Esophagus squamous epithelium (tissue), 5 donors: ENCODE measurements at regions not wholly inside any gene's neighbourhood (a gene's known extent, or its start where the extent isn't known, plus 50 kb on each side); places are given as distances from the start of the nearest gene placed in this dataset.

Experiments used
- DNase-seq: peaks from one replicate; lab custom pipeline; 2025; lab: John Stamatoyannopoulos, UW
- H3K27ac ChIP-seq, 4 donors: fragments of 200-600 bp; sonication (generic); one replicate each; pipeline ENCODE4 v1.5.1; 2016 to 2019; ENCODE audit warnings: mild to moderate bottlenecking in 1 of 4
- H3K27me3 ChIP-seq, 4 donors: fragments of 200-600 bp; sonication (generic); 1 replicate in 3 of 4; 2 replicates in 1 of 4; pipeline versions ENCODE4 v1.5.1 to v1.6.0; 2017 to 2021; ENCODE audit warnings: antibody characterized with exemption in 1 of 4
- H3K36me3 ChIP-seq, 3 donors: fragments of 200-600 bp; sonication (generic); one replicate each; pipeline ENCODE4 v1.5.1; 2016 to 2019
- H3K4me1 ChIP-seq, 3 donors: fragments of 200-600 bp; sonication (generic); one replicate each; pipeline ENCODE4 v1.5.1; 2017 to 2019
- H3K4me3 ChIP-seq, 4 donors: fragments of 200-600 bp; sonication (generic); 1 replicate in 3 of 4; 2 replicates in 1 of 4; pipeline ENCODE4 v1.5.1; 2016 to 2019; ENCODE audit warnings: mild to moderate bottlenecking in 2 of 4, moderate library complexity in 1 of 4
- H3K9me3 ChIP-seq, 3 donors: fragments of 200-600 bp; sonication (generic); one replicate each; pipeline ENCODE4 v1.5.1; 2016 to 2019
- POLR2A ChIP-seq, 4 donors: fragments of 450-650 bp; IDR thresholded peaks; one replicate each; pipeline ENCODE4 v1.6.1; 2017; ENCODE audit warnings: antibody characterized with exemption in 4 of 4, mild to moderate bottlenecking in 4 of 4, moderate library complexity in 3 of 4
- WGBS, 2 donors: methylation state at CpG; one replicate each; pipeline ENCODE4 v1.1.5; 2018; 5-methylcytosine and 5-hydroxymethylcytosine counted together
- intact Hi-C: fragments of 100-400 bp; cut with DNase I; formaldehyde crosslinking; loops from one replicate; pipeline ENCODE4 v1.15.0; 2022
- TF ChIP-seq, protein P1 (sequence below), 6 experiments: fragments of 450-650 bp in 4 of 6; fragments of 200-600 bp in 2 of 6; sonication (generic) in 2 of 6; IDR thresholded peaks; one replicate each; pipeline ENCODE4 v1.5.1; 2016 to 2019; ENCODE audit warnings: antibody characterized with exemption in 6 of 6, mild to moderate bottlenecking in 4 of 6, moderate library complexity in 4 of 6
- donor health status: DM: yes; HTN: yes; CAD: no.

DNA sequence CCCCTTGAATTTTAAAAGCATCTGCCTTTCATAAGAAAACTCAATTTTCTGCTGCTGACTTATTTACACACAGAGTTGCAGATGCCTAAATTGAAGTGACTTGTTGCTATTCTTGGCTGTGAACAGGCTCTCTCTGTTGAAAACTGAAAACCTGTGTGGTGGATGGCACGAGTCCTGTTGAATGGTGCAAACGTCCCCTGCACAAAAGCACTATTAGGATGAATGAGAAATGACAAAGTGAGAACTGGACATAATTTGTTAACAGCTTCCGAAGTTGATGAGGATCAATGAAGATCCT is 201.7 kb upstream of the PREP start:
- no peaks in the 10 kb centered on the region for H3K27me3 ChIP-seq
- intact Hi-C loops: no loop called here
- H3K4me1 ChIP-seq: peaks cover 13 to 53% (median 26%) of the 10 kb centered on the region in 3 donors
- 49 to 72% methylated on average over 3 of the region's 3 CpGs for WGBS, 2 donors
- H3K36me3 ChIP-seq: no peaks in the 10 kb centered on the region
- H3K27ac ChIP-seq: peak overlapping the region in 3 of 4 donors; percentile 40 to 56 (median 51)
- no peaks in the 10 kb centered on the region for H3K9me3 ChIP-seq
- no peak for DNase-seq
- no peak overlapping the region for H3K4me3 ChIP-seq
- TF ChIP-seq POLR2A (IDR thresholded peaks at IDR 0.05): no peak
- TF ChIP-seq, protein P1, sequence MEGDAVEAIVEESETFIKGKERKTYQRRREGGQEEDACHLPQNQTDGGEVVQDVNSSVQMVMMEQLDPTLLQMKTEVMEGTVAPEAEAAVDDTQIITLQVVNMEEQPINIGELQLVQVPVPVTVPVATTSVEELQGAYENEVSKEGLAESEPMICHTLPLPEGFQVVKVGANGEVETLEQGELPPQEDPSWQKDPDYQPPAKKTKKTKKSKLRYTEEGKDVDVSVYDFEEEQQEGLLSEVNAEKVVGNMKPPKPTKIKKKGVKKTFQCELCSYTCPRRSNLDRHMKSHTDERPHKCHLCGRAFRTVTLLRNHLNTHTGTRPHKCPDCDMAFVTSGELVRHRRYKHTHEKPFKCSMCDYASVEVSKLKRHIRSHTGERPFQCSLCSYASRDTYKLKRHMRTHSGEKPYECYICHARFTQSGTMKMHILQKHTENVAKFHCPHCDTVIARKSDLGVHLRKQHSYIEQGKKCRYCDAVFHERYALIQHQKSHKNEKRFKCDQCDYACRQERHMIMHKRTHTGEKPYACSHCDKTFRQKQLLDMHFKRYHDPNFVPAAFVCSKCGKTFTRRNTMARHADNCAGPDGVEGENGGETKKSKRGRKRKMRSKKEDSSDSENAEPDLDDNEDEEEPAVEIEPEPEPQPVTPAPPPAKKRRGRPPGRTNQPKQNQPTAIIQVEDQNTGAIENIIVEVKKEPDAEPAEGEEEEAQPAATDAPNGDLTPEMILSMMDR (IDR thresholded peaks at IDR 0.05): no peak

DNA sequence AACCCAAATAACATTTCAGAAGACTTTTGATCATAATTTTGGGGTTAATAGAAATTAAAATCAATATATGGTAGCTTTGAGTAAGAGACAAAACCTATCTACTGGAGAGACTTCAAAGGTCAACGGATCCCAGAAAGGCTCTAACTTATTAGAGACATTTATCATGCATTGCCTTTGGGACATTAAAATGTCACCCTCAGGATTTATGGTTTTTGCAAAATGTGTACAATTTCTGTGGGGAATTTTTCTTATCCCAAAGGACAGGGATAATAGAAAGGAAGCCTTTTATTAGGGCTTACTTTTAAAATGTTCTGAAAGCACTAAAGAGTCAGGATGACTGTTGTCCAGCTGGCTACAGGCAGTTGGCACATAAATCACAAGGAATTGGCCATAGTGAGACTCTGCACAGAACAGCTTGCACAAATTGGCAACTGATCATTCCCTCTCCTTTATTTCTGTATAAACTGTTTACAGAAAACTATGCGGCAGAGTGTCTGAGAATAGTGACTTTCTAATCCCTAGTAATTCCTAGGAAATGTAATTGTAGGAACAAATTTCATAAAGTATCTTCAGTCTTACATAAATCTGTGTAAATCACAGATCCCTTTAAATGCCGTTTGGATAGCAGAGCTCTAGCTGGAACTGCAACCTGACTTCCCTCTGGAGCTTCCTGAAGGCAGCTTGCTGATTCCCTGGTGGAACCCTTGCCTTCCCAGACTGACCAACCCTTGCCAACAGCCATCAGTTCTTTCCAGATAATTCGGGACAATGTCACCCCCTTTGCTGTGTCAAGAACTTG is 201.1 kb upstream of the PREP start:
- DNase-seq: no peak
- no peaks in the 10 kb centered on the region for H3K36me3 ChIP-seq
- H3K4me3 ChIP-seq: no peak overlapping the region
- H3K27ac ChIP-seq: peak overlapping the region in 3 of 4 donors; percentile 40 to 56 (median 51)
- intact Hi-C loops: no loop called here
- H3K27me3 ChIP-seq: no peaks in the 10 kb centered on the region
- TF ChIP-seq, protein P1 (IDR thresholded peaks at IDR 0.05): no peak
- 24 to 29% methylated on average over 4 of the region's 4 CpGs for WGBS, 2 donors
- H3K9me3 ChIP-seq: no peaks in the 10 kb centered on the region
- peaks cover 19 to 54% (median 30%) of the 10 kb centered on the region in 3 donors for H3K4me1 ChIP-seq

DNA sequence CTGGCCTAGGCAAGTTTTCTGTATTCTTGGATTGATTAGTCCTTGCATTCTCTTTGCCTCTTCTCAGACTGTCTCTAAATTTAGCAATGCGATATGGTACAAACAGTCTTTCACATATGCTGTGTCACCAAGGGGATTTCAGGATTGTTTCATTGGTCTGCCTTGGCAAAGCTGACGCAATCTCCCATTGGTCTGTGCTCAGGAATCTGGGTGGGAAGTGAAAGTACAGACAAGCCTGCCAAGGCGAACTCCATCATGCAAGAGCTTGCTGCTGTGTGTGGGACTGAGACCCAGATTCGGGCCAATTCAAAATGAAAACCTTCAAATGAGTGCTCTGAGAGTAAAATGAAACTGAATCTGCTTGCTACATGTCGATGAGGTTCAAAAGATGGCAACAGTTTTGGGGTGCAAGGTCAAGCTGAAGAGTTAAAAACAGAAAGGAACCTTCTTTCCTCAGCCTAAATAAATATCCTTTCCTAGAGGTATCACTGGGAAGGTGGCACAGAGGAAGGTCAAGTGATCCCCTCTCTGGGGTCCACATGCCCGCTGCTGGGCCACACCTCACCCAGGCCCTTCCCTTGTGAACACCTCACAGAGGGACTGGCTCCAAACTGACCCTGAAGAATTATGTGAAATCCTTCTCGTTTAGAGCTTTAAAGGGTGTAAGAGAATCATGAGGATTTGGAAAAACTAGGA is 198.8 kb upstream of the PREP start:
- Histone ChIP-seq H3K27ac (peak overlapping the region; percentile 74 to 88 (median 86)), H3K27me3 (no peaks in the 10 kb centered on the region), H3K4me3 (peak overlapping the region in 2 of 4 donors; percentile 11 to 39), H3K4me1 (peaks cover 19 to 51% (median 30%) of the 10 kb centered on the region in 3 donors), H3K9me3 (no peaks in the 10 kb centered on the region), H3K36me3 (no peaks in the 10 kb centered on the region)
- intact Hi-C loops: no loop called here
- no peak for DNase-seq
- TF ChIP-seq, protein P1 (IDR thresholded peaks at IDR 0.05): no peak
- peak in 1 of 4 donors; percentile 13 for TF ChIP-seq POLR2A (IDR thresholded peaks at IDR 0.05)
- 19 to 24% methylated on average over 7 of the region's 7 CpGs for WGBS, 2 donors

DNA sequence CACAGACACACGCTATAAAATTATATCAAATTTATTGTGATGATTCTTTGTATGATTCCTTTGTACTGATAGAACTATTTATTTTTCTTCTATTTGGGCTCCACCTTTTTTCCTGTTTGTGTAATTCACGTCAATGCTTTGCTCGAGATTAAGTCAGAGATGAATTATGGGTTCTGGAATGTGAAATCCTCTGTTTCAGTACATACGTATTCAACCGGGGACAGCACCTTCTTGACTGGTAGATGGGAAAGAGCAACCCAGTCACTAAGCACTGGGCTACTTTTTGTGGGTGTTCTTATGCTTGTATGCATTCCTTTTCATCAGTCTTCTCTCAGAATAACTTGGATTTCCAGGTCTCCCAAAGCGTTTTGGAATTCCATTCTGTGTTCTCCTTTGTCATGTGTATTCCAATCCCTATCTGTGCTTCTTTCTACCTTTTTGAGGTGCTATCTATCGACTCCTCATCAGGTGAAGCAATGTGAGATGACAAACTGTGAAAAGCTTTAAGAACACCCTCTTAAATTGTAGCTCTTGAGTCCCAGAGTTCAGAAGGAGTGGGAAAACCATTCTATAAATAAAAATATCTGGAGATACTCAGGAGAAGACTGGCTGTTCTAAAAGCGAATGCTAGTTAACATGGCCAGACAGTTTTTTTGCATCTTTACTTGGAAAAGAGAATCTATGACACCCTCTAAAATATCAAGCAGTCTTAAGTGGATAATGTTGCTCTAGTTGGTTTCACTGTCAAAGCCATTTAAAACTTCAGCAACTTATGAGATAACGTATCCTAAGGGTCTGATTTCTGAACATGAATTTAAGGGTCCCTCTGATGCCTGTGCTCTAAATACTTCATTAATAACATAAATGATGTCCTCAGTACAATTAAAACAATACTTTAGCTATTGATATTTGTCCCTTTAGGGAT is 197.7 kb upstream of the PREP start:
- DNase-seq: no peak

More for the DNA sequence above, 197.7 kb upstream of the PREP start:
- Histone ChIP-seq H3K9me3 (no peaks in the 10 kb centered on the region), H3K36me3 (no peaks in the 10 kb centered on the region), H3K4me1 (peaks cover 19 to 62% (median 33%) of the 10 kb centered on the region in 3 donors), H3K4me3 (peak overlapping the region in 1 of 4 donors; percentile 39), H3K27me3 (no peaks in the 10 kb centered on the region), H3K27ac (peak overlapping the region; percentile 74 to 88 (median 86))
- WGBS, 2 donors: 44 to 47% methylated on average over 9 of the region's 9 CpGs
- intact Hi-C loops: no loop called here
- TF ChIP-seq, protein P1 (IDR thresholded peaks at IDR 0.05): no peak
- no peak for TF ChIP-seq POLR2A (IDR thresholded peaks at IDR 0.05)
